Gastroesophageal sphincter (tissue), 4 donors: ENCODE measurements at regions not wholly inside any gene's neighbourhood (a gene's known extent, or its start where the extent isn't known, plus 50 kb on each side); places are given as distances from the start of the nearest gene placed in this dataset.

Source experiments
- ATAC-seq: fragments of 150-250 bp; one replicate; pipeline ENCODE4 v1.9.1; 2016; ENCODE audit warnings: mild to moderate bottlenecking, moderate library complexity
- H3K27ac ChIP-seq, 4 donors: fragments of 200-600 bp; sonication (generic) in 3 of 4; 1 replicate in 3 of 4; 2 replicates in 1 of 4; pipeline ENCODE4 v1.5.1; 2016 to 2019
- H3K27me3 ChIP-seq: fragments of 200-600 bp; sonication (generic); one replicate; pipeline ENCODE4 v1.5.1; 2019
- H3K36me3 ChIP-seq, 2 donors: fragments of 200-600 bp; sonication (generic); one replicate each; pipeline ENCODE4 v1.5.1; 2019; ENCODE audit warnings: control low read depth in 1 of 2
- H3K4me1 ChIP-seq, 3 donors: fragments of 200-600 bp; sonication (generic); 1 replicate in 2 of 3; 2 replicates in 1 of 3; pipeline ENCODE4 v1.5.1; 2016 to 2019; ENCODE audit warnings: control low read depth in 2 of 3
- H3K4me3 ChIP-seq, 2 donors: fragments of 200-600 bp; sonication (generic); one replicate each; pipeline ENCODE4 v1.5.1; 2019; ENCODE audit warnings: mild to moderate bottlenecking in 1 of 2, moderate library complexity in 1 of 2
- H3K9me3 ChIP-seq, 3 donors: fragments of 200-600 bp; sonication (generic); one replicate each; pipeline ENCODE4 v1.5.1; 2017 to 2019; ENCODE audit warnings: control low read depth in 2 of 3
- CTCF ChIP-seq, 4 experiments: fragments of 200-600 bp in 2 of 4; fragments of 450-650 bp in 2 of 4; sonication (generic) in 1 of 4; IDR thresholded peaks; one replicate each; pipeline ENCODE4 v1.5.1; 2017 to 2019; ENCODE audit warnings: antibody characterized with exemption in 4 of 4, mild to moderate bottlenecking in 2 of 4, moderate library complexity in 2 of 4
- EP300 ChIP-seq: sonication (generic); formaldehyde crosslinking; IDR thresholded peaks from one replicate; pipeline ENCODE4 v1.6.1; 2017; ENCODE audit warnings: antibody characterized with exemption, mild to moderate bottlenecking
- POLR2A ChIP-seq, 2 donors: fragments of 450-650 bp; IDR thresholded peaks; one replicate each; pipeline ENCODE4 v1.6.1; 2017; ENCODE audit warnings: antibody characterized with exemption in 2 of 2, mild to moderate bottlenecking in 2 of 2, moderate library complexity in 1 of 2
- POLR2AphosphoS5 ChIP-seq: sonication (generic); formaldehyde crosslinking; IDR thresholded peaks from one replicate; pipeline ENCODE4 v1.6.1; 2017; ENCODE audit warnings: antibody characterized with exemption
- WGBS, 2 donors: methylation state at CpG; one replicate each; pipeline ENCODE4 v1.1.5; 2018; ENCODE audit warnings: low coverage in 1 of 2; 5-methylcytosine and 5-hydroxymethylcytosine counted together

DNA sequence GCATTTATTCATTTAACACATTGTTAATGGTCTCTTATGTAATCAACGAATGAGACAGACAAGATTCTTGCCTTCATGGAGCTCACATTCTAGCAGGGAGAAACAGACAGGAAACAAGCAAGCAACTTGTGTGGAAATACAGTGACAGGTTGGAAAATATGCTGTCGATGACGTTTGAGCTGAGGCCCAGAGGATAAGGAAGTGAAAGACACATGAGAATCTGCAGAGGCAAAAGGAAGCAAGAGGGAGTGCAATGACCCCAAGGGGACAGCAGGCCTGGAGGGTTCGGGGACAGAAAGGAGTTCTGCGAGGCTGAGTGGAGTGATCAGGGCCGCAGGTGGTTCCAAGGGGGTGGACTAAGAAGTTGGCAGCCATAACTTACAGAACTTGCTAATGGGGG, 60.6 kb upstream of the AKT3 start:
- no peaks in the 10 kb centered on the region for H3K4me1 ChIP-seq
- TF ChIP-seq POLR2A (IDR thresholded peaks at IDR 0.05): no peak
- no peak for TF ChIP-seq POLR2AphosphoS5
- TF ChIP-seq EP300: no peak
- no peak for TF ChIP-seq CTCF (IDR thresholded peaks at IDR 0.05)
- H3K9me3 ChIP-seq: no peaks in the 10 kb centered on the region
- peaks cover 40% of the 10 kb centered on the region for H3K27me3 ChIP-seq
- H3K36me3 ChIP-seq: no peaks in the 10 kb centered on the region
- H3K27ac ChIP-seq: no peak overlapping the region
- no peak overlapping the region for H3K4me3 ChIP-seq
- WGBS, 2 donors: 54 to 65% methylated on average over 3 to 6 of the region's 6 CpGs
- ATAC-seq: no peak

GRCh38 chr1:243903895-243904294, 53.9 kb upstream of the AKT3 start:
- Histone ChIP-seq H3K36me3 (no peaks in the 10 kb centered on the region), H3K9me3 (no peaks in the 10 kb centered on the region), H3K4me1 (no peaks in the 10 kb centered on the region), H3K27ac (no peak overlapping the region), H3K27me3 (peaks cover 6% of the 10 kb centered on the region), H3K4me3 (no peak overlapping the region)
- WGBS, 2 donors: 77 to 85% methylated on average over 3 to 4 of the region's 4 CpGs
- ATAC-seq: no peak
- TF ChIP-seq CTCF (IDR thresholded peaks at IDR 0.05): no peak
- no peak for TF ChIP-seq EP300
- no peak for TF ChIP-seq POLR2AphosphoS5
- TF ChIP-seq POLR2A (IDR thresholded peaks at IDR 0.05): no peak

DNA sequence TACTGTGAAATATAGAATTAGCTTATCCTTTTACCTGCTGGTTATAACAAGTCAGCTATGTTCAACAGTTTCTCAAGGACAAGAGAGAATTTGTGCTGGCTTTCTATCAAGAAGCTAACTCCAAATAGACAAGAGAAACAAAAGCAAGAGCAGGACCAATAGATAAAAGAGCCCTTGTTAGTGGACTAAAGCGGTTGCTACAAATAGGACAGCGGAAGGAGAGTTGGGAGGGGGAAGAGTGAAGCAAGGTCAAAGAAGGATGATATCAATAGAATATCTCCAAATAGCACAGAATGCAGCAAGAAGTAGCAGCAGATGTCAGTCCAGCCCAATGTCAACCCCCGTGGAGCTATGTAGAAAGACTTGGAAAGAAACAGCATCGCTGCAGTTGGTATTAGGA, 53.0 kb upstream of the AKT3 start:
- H3K4me3 ChIP-seq: no peak overlapping the region
- peaks cover 7% of the 10 kb centered on the region for H3K27me3 ChIP-seq
- H3K36me3 ChIP-seq: no peaks in the 10 kb centered on the region
- TF ChIP-seq EP300 (no peak), POLR2AphosphoS5 (no peak), CTCF (IDR thresholded peaks at IDR 0.05) (no peak), POLR2A (IDR thresholded peaks at IDR 0.05) (no peak)
- 69 to 76% methylated on average over 4 of the region's 4 CpGs for WGBS, 2 donors
- no peaks in the 10 kb centered on the region for H3K4me1 ChIP-seq
- no peak overlapping the region for H3K27ac ChIP-seq
- ATAC-seq: no peak
- no peaks in the 10 kb centered on the region for H3K9me3 ChIP-seq

DNA sequence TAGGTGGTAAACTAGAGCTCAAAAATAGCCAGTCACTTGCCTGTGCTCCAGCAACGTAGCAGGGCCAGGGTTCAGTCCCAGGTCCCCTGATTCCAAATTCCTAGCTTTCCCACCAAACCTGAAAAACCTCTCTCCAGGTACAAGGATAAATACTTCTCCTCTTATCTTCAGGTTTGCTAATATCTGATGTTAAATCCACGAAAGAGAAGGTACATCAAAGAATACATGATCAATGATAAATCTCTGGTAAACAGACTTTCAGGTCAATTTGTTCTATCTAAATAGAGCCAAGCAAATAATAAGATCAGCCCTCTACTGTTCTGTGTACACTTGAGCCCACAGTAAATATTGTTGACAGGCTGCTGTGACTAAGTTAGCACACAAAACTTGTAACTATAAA, 52.1 kb upstream of the AKT3 start:
- no peak for ATAC-seq
- H3K9me3 ChIP-seq: no peaks in the 10 kb centered on the region
- WGBS, 2 donors: 57 to 59% methylated on average over 1 to 2 of the region's 2 CpGs
- H3K36me3 ChIP-seq: no peaks in the 10 kb centered on the region
- H3K4me1 ChIP-seq: no peaks in the 10 kb centered on the region
- no peak overlapping the region for H3K4me3 ChIP-seq
- no peak overlapping the region for H3K27ac ChIP-seq
- no peak for TF ChIP-seq CTCF (IDR thresholded peaks at IDR 0.05)
- no peak for TF ChIP-seq POLR2AphosphoS5
- TF ChIP-seq POLR2A (IDR thresholded peaks at IDR 0.05): no peak
- TF ChIP-seq EP300: no peak
- H3K27me3 ChIP-seq: peaks cover 15% of the 10 kb centered on the region
